MM.1S (cell line): ENCODE measurements at regions not wholly inside any gene's neighbourhood (a gene's known extent, or its start where the extent isn't known, plus 50 kb on each side); places are given as distances from the start of the nearest gene placed in this dataset.

Experiments used
- DNase-seq: peaks from one replicate; pipeline ENCODE4 v3.0.0-alpha.2; 2015
- H2AFZ ChIP-seq: fragments of 300-600 bp; sonication (generic); 2 replicates; pipeline ENCODE4 v1.6.0; 2016; ENCODE audit warnings: antibody characterized with exemption, low read length
- H3F3A ChIP-seq: fragments of 300-600 bp; sonication (generic); 2 replicates; pipeline ENCODE4 v1.6.1; 2016; ENCODE audit warnings: mild to moderate bottlenecking, antibody characterized with exemption, low read length, moderate library complexity, mixed read lengths; ENCODE audit not compliant: insufficient read depth
- H3K27ac ChIP-seq: fragments of 300-600 bp; sonication (generic); 2 replicates; pipeline ENCODE4 v1.5.1; 2016; ENCODE audit warnings: mild to moderate bottlenecking, low read length
- H3K27me3 ChIP-seq: fragments of 300-600 bp; sonication (generic); replicated peaks from 2 replicates; pipeline ENCODE4 v1.6.0; 2016; ENCODE audit warnings: low read length; ENCODE audit not compliant: insufficient read depth
- H3K36me3 ChIP-seq: fragments of 300-600 bp; sonication (generic); replicated peaks from 2 replicates; pipeline ENCODE4 v1.6.1; 2016; ENCODE audit warnings: mild to moderate bottlenecking, low read length, mixed read lengths; ENCODE audit not compliant: insufficient read depth
- H3K4me1 ChIP-seq: fragments of 300-600 bp; sonication (generic); 2 replicates; pipeline ENCODE4 v1.6.1; 2016; ENCODE audit warnings: low read length, mixed read lengths
- H3K4me2 ChIP-seq: fragments of 300-600 bp; sonication (generic); 2 replicates; pipeline ENCODE4 v1.6.0; 2016; ENCODE audit warnings: low read depth, low read length
- H3K4me3 ChIP-seq: fragments of 300-600 bp; sonication (generic); 2 replicates; pipeline ENCODE4 v1.5.1; 2016; ENCODE audit warnings: low read length, mixed read lengths
- H3K79me2 ChIP-seq: fragments of 300-600 bp; sonication (generic); 2 replicates; pipeline ENCODE4 v1.6.1; 2016; ENCODE audit warnings: mixed run types, low read length, mixed read lengths
- H3K9ac ChIP-seq: fragments of 300-600 bp; sonication (generic); 2 replicates; pipeline ENCODE4 v1.6.1; 2016; ENCODE audit warnings: low read length, mixed read lengths
- H3K9me2 ChIP-seq: fragments of 300-600 bp; sonication (generic); replicated peaks from 2 replicates; pipeline ENCODE4 v1.6.1; 2016; ENCODE audit warnings: mild to moderate bottlenecking, low read length, mixed read lengths; ENCODE audit not compliant: insufficient read depth
- H3K9me3 ChIP-seq: fragments of 300-600 bp; sonication (generic); replicated peaks from 2 replicates; pipeline ENCODE4 v1.6.1; 2016; ENCODE audit warnings: mild to moderate bottlenecking, low read length, mixed read lengths; ENCODE audit not compliant: insufficient read depth
- H4K20me1 ChIP-seq: fragments of 300-600 bp; sonication (generic); 2 replicates; pipeline ENCODE4 v1.6.1; 2016; ENCODE audit warnings: mild to moderate bottlenecking, low read length, moderate library complexity, mixed read lengths; ENCODE audit not compliant: insufficient read depth
- EZH2 ChIP-seq: fragments of 300-600 bp; sonication (generic); optimal IDR thresholded peaks from 2 replicates; pipeline ENCODE3; 2017; ENCODE audit warnings: low read depth, mild to moderate bottlenecking, antibody characterized with exemption, low read length, mixed read lengths
- EZH2phosphoT487 ChIP-seq: fragments of 300-600 bp; sonication (generic); IDR thresholded peaks from 2 replicates; pipeline ENCODE4 v1.6.1; 2018; ENCODE audit warnings: antibody characterized with exemption, low read length
- TF ChIP-seq, protein P1 (sequence below): fragments of 300-600 bp; sonication (generic); IDR thresholded peaks from 2 replicates; pipeline ENCODE4 v1.5.1; 2016; ENCODE audit warnings: antibody characterized with exemption, low read length, mixed read lengths

DNA sequence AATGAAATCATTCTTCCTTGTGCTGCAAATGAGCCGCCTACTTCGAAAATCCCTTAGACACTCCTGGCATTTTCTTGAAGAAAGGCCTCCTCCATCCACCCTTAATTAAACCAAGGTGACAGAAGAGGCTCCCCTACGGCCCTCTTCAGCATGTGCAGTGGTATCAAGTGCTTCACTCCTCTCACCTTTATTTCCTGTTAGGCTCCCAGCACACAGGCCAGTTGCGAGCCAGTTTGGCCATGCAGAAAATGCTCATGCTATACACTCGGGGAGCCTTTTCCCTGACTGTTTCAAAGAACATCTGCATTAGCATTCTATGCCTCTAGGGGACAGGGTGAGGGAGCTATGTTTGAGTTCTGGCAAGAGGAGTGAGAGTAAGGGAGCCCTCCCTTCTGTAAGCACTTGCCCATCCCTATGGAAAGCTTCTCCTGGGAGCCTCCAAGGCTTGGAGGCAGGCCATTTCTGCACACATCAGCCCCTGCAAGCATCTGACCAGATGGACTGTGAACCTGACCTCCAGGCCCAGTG lies 291.5 kb downstream of the RPS29 start:
- no peak overlapping the region for H3K27ac ChIP-seq
- H3K9me3 ChIP-seq: no peaks in the 10 kb centered on the region
- H3K4me1 ChIP-seq: no peaks in the 10 kb centered on the region
- TF ChIP-seq EZH2phosphoT487: no peak
- TF ChIP-seq, protein P1, sequence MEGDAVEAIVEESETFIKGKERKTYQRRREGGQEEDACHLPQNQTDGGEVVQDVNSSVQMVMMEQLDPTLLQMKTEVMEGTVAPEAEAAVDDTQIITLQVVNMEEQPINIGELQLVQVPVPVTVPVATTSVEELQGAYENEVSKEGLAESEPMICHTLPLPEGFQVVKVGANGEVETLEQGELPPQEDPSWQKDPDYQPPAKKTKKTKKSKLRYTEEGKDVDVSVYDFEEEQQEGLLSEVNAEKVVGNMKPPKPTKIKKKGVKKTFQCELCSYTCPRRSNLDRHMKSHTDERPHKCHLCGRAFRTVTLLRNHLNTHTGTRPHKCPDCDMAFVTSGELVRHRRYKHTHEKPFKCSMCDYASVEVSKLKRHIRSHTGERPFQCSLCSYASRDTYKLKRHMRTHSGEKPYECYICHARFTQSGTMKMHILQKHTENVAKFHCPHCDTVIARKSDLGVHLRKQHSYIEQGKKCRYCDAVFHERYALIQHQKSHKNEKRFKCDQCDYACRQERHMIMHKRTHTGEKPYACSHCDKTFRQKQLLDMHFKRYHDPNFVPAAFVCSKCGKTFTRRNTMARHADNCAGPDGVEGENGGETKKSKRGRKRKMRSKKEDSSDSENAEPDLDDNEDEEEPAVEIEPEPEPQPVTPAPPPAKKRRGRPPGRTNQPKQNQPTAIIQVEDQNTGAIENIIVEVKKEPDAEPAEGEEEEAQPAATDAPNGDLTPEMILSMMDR: no peak
- no peak for TF ChIP-seq EZH2
- no peaks in the 10 kb centered on the region for H4K20me1 ChIP-seq
- H3K9ac ChIP-seq: no peak overlapping the region
- H3K27me3 ChIP-seq: no peaks in the 10 kb centered on the region
- H3K36me3 ChIP-seq: no peaks in the 10 kb centered on the region
- no peaks in the 10 kb centered on the region for H3F3A ChIP-seq
- DNase-seq: no peak
- no peak overlapping the region for H2AFZ ChIP-seq
- no peak overlapping the region for H3K4me3 ChIP-seq
- no peak overlapping the region for H3K4me2 ChIP-seq
- no peaks in the 10 kb centered on the region for H3K9me2 ChIP-seq
- H3K79me2 ChIP-seq: no peaks in the 10 kb centered on the region

DNA sequence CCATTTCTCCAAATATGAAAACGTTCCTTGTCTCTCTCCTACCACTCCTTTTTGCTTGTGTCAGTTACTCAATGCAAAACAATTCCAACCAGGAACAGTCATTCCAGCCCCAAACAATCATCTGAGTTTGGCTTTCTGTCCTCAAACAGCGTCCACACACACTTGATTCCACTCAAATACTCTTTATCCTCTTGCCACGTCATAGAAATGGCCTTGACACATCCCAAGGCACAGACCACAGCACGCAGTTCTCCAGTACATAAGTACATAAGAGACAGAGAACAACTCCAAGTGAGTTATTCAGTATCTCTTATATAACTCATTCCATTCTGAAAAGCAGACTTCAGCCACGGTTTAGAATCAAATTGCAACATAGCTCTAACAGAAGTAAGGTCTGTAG lies 299.2 kb downstream of the RPS29 start:
- Histone ChIP-seq H4K20me1 (no peaks in the 10 kb centered on the region), H3K27ac (no peak overlapping the region)
- TF ChIP-seq EZH2: no peak
- TF ChIP-seq, protein P1: no peak
- no peak for TF ChIP-seq EZH2phosphoT487

DNA sequence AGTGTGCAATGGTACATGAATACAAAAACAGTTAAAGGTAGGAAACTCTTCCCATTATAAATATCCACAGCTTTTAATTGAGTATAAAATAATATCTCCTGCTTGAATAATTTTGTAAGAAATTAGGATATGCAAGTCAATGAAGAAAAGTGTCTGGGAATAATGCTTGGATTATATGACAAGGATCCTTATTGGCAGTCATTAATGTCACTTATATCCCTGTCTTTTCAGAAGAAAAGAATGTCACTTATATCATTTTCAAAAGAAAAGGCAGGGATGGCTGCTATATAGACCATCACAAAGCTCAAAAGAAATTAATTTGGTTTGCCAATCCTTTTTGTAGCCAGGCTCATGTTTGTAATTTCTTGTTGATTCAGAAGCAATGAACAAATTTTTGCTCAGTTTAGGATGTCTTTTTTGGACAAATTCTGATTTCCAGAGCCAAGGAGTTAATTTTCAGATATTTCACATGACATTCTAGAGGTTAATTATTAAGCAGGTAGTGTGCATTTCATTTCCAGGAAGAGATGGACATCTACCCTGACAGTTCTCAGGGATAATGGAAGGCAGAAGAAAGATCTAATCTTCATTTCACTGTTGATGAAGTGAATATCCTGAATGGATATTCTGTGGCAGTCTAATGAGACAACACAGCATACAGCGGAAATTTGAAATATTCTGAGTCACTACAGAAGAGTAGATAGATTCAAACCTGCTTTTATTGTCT lies 299.8 kb downstream of the RPS29 start:
- Histone ChIP-seq H3K27ac (no peak overlapping the region), H3K27me3 (no peaks in the 10 kb centered on the region), H3K9me2 (no peaks in the 10 kb centered on the region), H4K20me1 (no peaks in the 10 kb centered on the region), H3K9ac (no peak overlapping the region), H3K9me3 (no peaks in the 10 kb centered on the region), H3K79me2 (no peaks in the 10 kb centered on the region), H2AFZ (no peak overlapping the region), H3F3A (no peaks in the 10 kb centered on the region), H3K4me1 (no peaks in the 10 kb centered on the region), H3K36me3 (no peaks in the 10 kb centered on the region), H3K4me3 (no peak overlapping the region), H3K4me2 (no peak overlapping the region)
- TF ChIP-seq EZH2 (no peak), EZH2phosphoT487 (no peak)
- TF ChIP-seq, protein P1: no peak
- DNase-seq: no peak

More for the DNA sequence above, 299.2 kb downstream of the RPS29 start:
- H3K9ac ChIP-seq: no peak overlapping the region
- H3K27me3 ChIP-seq: no peaks in the 10 kb centered on the region
- H3K4me3 ChIP-seq: no peak overlapping the region
- no peaks in the 10 kb centered on the region for H3K9me2 ChIP-seq
- DNase-seq: no peak
- H3K4me2 ChIP-seq: no peak overlapping the region
- no peaks in the 10 kb centered on the region for H3K79me2 ChIP-seq
- no peaks in the 10 kb centered on the region for H3K9me3 ChIP-seq
- no peaks in the 10 kb centered on the region for H3F3A ChIP-seq
- H2AFZ ChIP-seq: no peak overlapping the region
- no peaks in the 10 kb centered on the region for H3K36me3 ChIP-seq
- no peaks in the 10 kb centered on the region for H3K4me1 ChIP-seq
